ENCODE measurements at regions not wholly inside any gene's neighbourhood (a gene's known extent, or its start where the extent isn't known, plus 50 kb on each side); places are given as distances from the start of the nearest gene placed in this dataset.

DNA sequence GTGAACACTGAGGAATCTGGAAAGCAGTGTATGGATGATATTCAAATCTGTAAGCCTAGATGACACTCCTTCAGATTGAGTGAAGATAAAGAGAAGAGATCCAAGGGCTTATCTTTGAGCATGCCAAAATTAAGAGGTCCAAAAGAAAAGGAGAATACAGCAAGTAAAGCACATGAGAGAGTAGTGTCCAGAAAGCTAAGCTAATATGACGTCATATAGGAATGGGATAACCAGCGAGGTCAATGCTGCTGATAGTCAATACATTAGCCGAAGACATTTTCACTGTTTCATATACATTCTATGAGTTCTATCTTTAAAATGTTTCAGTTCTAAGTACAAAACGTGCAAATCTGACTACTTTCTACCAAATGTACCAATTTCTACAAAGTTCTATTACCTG is 975.8 kb downstream of the TLE4 start:
- no peak overlapping the region for H3K9ac ChIP-seq
- DNase-seq (ENCODE audit: low spot score) = no peak
- H3K4me2 ChIP-seq = no peak overlapping the region
- no peaks in the 10 kb centered on the region for H3K4me1 ChIP-seq
- no peak overlapping the region for H3K27ac ChIP-seq
- H3K4me3 Mint-ChIP-seq = no peak overlapping the region
- H3K36me3 Mint-ChIP-seq = no peaks in the 10 kb centered on the region
- no peak overlapping the region for H3K4me3 ChIP-seq
- no peaks in the 10 kb centered on the region for H4K20me1 ChIP-seq (ENCODE audit: low read depth)
- peaks cover 2% of the 10 kb centered on the region for H3K27me3 Mint-ChIP-seq (ENCODE audit: insufficient read depth, low read depth)
- no peaks in the 10 kb centered on the region for H3K9me3 ChIP-seq (ENCODE audit: low read depth)
- no peak overlapping the region for H3K27ac Mint-ChIP-seq
- H3K36me3 ChIP-seq = no peaks in the 10 kb centered on the region
- no peaks in the 10 kb centered on the region for H3F3A ChIP-seq (ENCODE audit: low read depth)
- H3K4me1 Mint-ChIP-seq = no peaks in the 10 kb centered on the region
- no peaks in the 10 kb centered on the region for H3K79me2 ChIP-seq (ENCODE audit: low read depth)
- no peak overlapping the region for H2AFZ ChIP-seq (replicated peaks)
- peaks cover 11% of the 10 kb centered on the region for H3K9me3 Mint-ChIP-seq
- no peaks in the 10 kb centered on the region for H3K27me3 ChIP-seq
- TF ChIP-seq, protein P1, sequence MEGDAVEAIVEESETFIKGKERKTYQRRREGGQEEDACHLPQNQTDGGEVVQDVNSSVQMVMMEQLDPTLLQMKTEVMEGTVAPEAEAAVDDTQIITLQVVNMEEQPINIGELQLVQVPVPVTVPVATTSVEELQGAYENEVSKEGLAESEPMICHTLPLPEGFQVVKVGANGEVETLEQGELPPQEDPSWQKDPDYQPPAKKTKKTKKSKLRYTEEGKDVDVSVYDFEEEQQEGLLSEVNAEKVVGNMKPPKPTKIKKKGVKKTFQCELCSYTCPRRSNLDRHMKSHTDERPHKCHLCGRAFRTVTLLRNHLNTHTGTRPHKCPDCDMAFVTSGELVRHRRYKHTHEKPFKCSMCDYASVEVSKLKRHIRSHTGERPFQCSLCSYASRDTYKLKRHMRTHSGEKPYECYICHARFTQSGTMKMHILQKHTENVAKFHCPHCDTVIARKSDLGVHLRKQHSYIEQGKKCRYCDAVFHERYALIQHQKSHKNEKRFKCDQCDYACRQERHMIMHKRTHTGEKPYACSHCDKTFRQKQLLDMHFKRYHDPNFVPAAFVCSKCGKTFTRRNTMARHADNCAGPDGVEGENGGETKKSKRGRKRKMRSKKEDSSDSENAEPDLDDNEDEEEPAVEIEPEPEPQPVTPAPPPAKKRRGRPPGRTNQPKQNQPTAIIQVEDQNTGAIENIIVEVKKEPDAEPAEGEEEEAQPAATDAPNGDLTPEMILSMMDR (IDR thresholded peaks at IDR 0.05) = no peak
- TF ChIP-seq EZH2phosphoT487 (IDR thresholded peaks at IDR 0.05) = no peak
- no peak for TF ChIP-seq EZH2 (IDR thresholded peaks at IDR 0.05)

DNA sequence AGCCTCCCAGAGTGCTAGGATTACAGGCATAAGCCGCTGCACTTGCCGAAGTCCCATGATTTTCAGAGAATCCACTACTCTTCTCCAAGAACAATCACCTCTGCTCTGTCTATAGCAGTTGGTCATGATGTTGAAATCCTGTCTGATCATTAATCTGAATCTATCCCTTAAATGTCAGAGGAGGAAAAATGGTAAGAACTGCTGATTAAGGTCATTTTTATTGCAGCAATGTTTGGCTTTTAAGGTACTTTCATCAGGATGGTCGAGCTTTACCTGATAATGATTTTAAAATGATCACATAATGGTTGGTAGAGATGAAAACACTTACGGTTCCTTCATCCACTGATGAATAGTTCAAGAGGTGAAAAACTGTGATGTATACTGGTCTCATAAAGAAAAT is 968.6 kb downstream of the TLE4 start:
- H3K27ac Mint-ChIP-seq = no peak overlapping the region
- no peaks in the 10 kb centered on the region for H3K4me1 ChIP-seq

DNA sequence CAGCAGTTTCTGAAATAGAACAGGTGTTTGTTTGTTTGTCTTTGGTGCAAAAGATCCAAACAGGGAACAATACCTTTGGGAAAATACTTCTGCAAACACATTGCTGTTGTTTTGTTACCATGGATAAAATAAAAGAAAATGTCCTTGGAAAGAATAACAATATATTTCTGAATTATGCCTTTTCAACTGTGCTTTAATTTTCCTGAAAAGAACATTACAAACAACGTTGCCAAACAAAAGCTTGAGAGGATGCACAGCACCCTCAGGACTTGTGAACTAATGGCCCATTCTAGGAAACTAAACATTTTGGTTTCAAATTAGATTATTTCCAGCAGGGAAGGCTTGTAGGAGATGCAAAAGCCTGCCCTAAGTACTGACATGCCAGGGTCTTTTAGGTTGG is 967.2 kb downstream of the TLE4 start:
- Histone ChIP-seq H4K20me1 (ENCODE audit: low read depth) (no peaks in the 10 kb centered on the region), H3K4me3 (no peak overlapping the region), H3K9me3 (ENCODE audit: low read depth) (no peaks in the 10 kb centered on the region), H3K4me2 (no peak overlapping the region), H3F3A (ENCODE audit: low read depth) (no peaks in the 10 kb centered on the region), H3K79me2 (ENCODE audit: low read depth) (no peaks in the 10 kb centered on the region), H3K27ac (no peak overlapping the region), H3K27me3 (no peaks in the 10 kb centered on the region), H3K9ac (no peak overlapping the region), H3K36me3 (no peaks in the 10 kb centered on the region), H3K4me1 (no peaks in the 10 kb centered on the region), H2AFZ (replicated peaks) (peak overlapping the region; percentile 68)
- TF ChIP-seq EZH2phosphoT487 (IDR thresholded peaks at IDR 0.05) (no peak), EZH2 (IDR thresholded peaks at IDR 0.05) (no peak)
- TF ChIP-seq, protein P1 (IDR thresholded peaks at IDR 0.05) = no peak
- no peaks in the 10 kb centered on the region for H3K36me3 Mint-ChIP-seq
- no peaks in the 10 kb centered on the region for H3K4me1 Mint-ChIP-seq
- H3K9me3 Mint-ChIP-seq = peaks cover 12% of the 10 kb centered on the region
- H3K27me3 Mint-ChIP-seq (ENCODE audit: insufficient read depth, low read depth) = peaks cover 5% of the 10 kb centered on the region
- H3K27ac Mint-ChIP-seq = no peak overlapping the region
- no peak overlapping the region for H3K4me3 Mint-ChIP-seq
- DNase-seq (ENCODE audit: low spot score) = no peak

More for the DNA sequence above, 968.6 kb downstream of the TLE4 start:
- Mint-ChIP-seq H3K4me3 (no peak overlapping the region), H3K9me3 (peaks cover 13% of the 10 kb centered on the region), H3K4me1 (no peaks in the 10 kb centered on the region), H3K36me3 (no peaks in the 10 kb centered on the region), H3K27me3 (ENCODE audit: insufficient read depth, low read depth) (peaks cover 2% of the 10 kb centered on the region)
- Histone ChIP-seq H3K27me3 (no peaks in the 10 kb centered on the region), H3K4me2 (no peak overlapping the region), H3F3A (ENCODE audit: low read depth) (no peaks in the 10 kb centered on the region), H3K27ac (no peak overlapping the region), H3K79me2 (ENCODE audit: low read depth) (no peaks in the 10 kb centered on the region), H3K9me3 (ENCODE audit: low read depth) (no peaks in the 10 kb centered on the region), H3K9ac (no peak overlapping the region), H4K20me1 (ENCODE audit: low read depth) (no peaks in the 10 kb centered on the region), H3K4me3 (no peak overlapping the region), H3K36me3 (no peaks in the 10 kb centered on the region), H2AFZ (replicated peaks) (no peak overlapping the region)
- DNase-seq (ENCODE audit: low spot score) = no peak
- TF ChIP-seq EZH2phosphoT487 (IDR thresholded peaks at IDR 0.05) = no peak
- no peak for TF ChIP-seq EZH2 (IDR thresholded peaks at IDR 0.05)
- TF ChIP-seq, protein P1 (IDR thresholded peaks at IDR 0.05) = no peak

Measured in neural progenitor cell (in vitro differentiated cells).